ENCODE measurements at regions not wholly inside any gene's neighbourhood (a gene's known extent, or its start where the extent isn't known, plus 50 kb on each side); places are given as distances from the start of the nearest gene placed in this dataset.

- Histone ChIP-seq H3K56ac (ENCODE audit: low read length) (no peak overlapping the region), H2BK5ac (ENCODE audit: low read length) (no peak overlapping the region), H2BK15ac (replicated peaks; ENCODE audit: low read depth) (no peak overlapping the region), H2BK120ac (ENCODE audit: low read depth, low read length) (no peak overlapping the region), H3K4me1 (ENCODE audit: control insufficient read depth, low read depth, low read length) (peaks cover 2% of the 10 kb centered on the region), H2AK5ac (ENCODE audit: low read length) (no peak overlapping the region), H3K79me2 (ENCODE audit: control insufficient read depth, insufficient read depth, low read length) (no peaks in the 10 kb centered on the region), H3K9ac (ENCODE audit: low read length) (no peak overlapping the region), H3K27me3 (ENCODE audit: insufficient read depth, low read length, poor library complexity) (no peaks in the 10 kb centered on the region), H3K18ac (ENCODE audit: low read length) (no peak overlapping the region), H3K27ac (ENCODE audit: low read depth, low read length) (no peak overlapping the region), H3K4me2 (ENCODE audit: low read length) (no peak overlapping the region), H3K4me3 (ENCODE audit: low read length) (no peak overlapping the region), H3K79me1 (ENCODE audit: low read length) (no peaks in the 10 kb centered on the region), H4K5ac (ENCODE audit: low read length) (no peak overlapping the region), H3K23ac (ENCODE audit: low read length) (no peak overlapping the region), H3K4ac (ENCODE audit: low read depth, low read length) (no peak overlapping the region), H3K36me3 (ENCODE audit: control insufficient read depth, insufficient read depth, low read length) (no peaks in the 10 kb centered on the region), H4K8ac (ENCODE audit: low read depth, low read length) (no peak overlapping the region)
- WGBS (ENCODE audit: extremely low coverage, insufficient coverage, low lambda C conversion rate), result no CpG with 5 or more reads among the region's 10 CpGs
- DNase-seq, result no peak
Observed at GRCh38 chr16:85267414-85267945, 155.2 kb upstream of the CIBAR2 start.

- Histone ChIP-seq H3K79me1 (ENCODE audit: low read length) (no peaks in the 10 kb centered on the region), H2BK5ac (ENCODE audit: low read length) (no peak overlapping the region), H4K8ac (ENCODE audit: low read depth, low read length) (no peak overlapping the region), H3K27ac (ENCODE audit: low read depth, low read length) (no peak overlapping the region), H3K4me1 (ENCODE audit: control insufficient read depth, low read depth, low read length) (no peaks in the 10 kb centered on the region), H3K9ac (ENCODE audit: low read length) (no peak overlapping the region), H3K4me3 (ENCODE audit: low read length) (no peak overlapping the region), H2BK15ac (replicated peaks; ENCODE audit: low read depth) (no peak overlapping the region), H2BK120ac (ENCODE audit: low read depth, low read length) (no peak overlapping the region), H3K79me2 (ENCODE audit: control insufficient read depth, insufficient read depth, low read length) (no peaks in the 10 kb centered on the region), H3K36me3 (ENCODE audit: control insufficient read depth, insufficient read depth, low read length) (no peaks in the 10 kb centered on the region), H3K56ac (ENCODE audit: low read length) (no peak overlapping the region), H3K4ac (ENCODE audit: low read depth, low read length) (no peak overlapping the region), H3K23ac (ENCODE audit: low read length) (no peak overlapping the region), H3K27me3 (ENCODE audit: insufficient read depth, low read length, poor library complexity) (no peaks in the 10 kb centered on the region), H3K18ac (ENCODE audit: low read length) (no peak overlapping the region), H3K4me2 (ENCODE audit: low read length) (no peak overlapping the region), H4K5ac (ENCODE audit: low read length) (no peak overlapping the region), H2AK5ac (ENCODE audit: low read length) (no peak overlapping the region)
- DNase-seq, result no peak
- no CpG with 5 or more reads among the region's 9 CpGs for WGBS (ENCODE audit: extremely low coverage, insufficient coverage, low lambda C conversion rate)
Observed at GRCh38 chr16:85269165-85269564, 156.9 kb upstream of the CIBAR2 start.

- Histone ChIP-seq H3K4me1 (ENCODE audit: control insufficient read depth, low read depth, low read length) (no peaks in the 10 kb centered on the region), H3K27ac (ENCODE audit: low read depth, low read length) (no peak overlapping the region)
Observed at GRCh38 chr16:85270374-85270773, 158.1 kb upstream of the CIBAR2 start.

GRCh38 chr16:85271198-85271597, 158.9 kb upstream of the CIBAR2 start:
- Histone ChIP-seq H3K56ac (ENCODE audit: low read length) (no peak overlapping the region), H3K4me1 (ENCODE audit: control insufficient read depth, low read depth, low read length) (no peaks in the 10 kb centered on the region), H3K4me2 (ENCODE audit: low read length) (no peak overlapping the region), H2BK120ac (ENCODE audit: low read depth, low read length) (no peak overlapping the region), H2BK15ac (replicated peaks; ENCODE audit: low read depth) (no peak overlapping the region), H3K27ac (ENCODE audit: low read depth, low read length) (no peak overlapping the region), H3K36me3 (ENCODE audit: control insufficient read depth, insufficient read depth, low read length) (no peaks in the 10 kb centered on the region), H3K79me2 (ENCODE audit: control insufficient read depth, insufficient read depth, low read length) (no peaks in the 10 kb centered on the region), H3K27me3 (ENCODE audit: insufficient read depth, low read length, poor library complexity) (no peaks in the 10 kb centered on the region), H3K23ac (ENCODE audit: low read length) (no peak overlapping the region), H3K18ac (ENCODE audit: low read length) (no peak overlapping the region), H3K9ac (ENCODE audit: low read length) (no peak overlapping the region), H2BK5ac (ENCODE audit: low read length) (no peak overlapping the region), H3K4ac (ENCODE audit: low read depth, low read length) (no peak overlapping the region), H4K8ac (ENCODE audit: low read depth, low read length) (no peak overlapping the region), H4K5ac (ENCODE audit: low read length) (no peak overlapping the region), H2AK5ac (ENCODE audit: low read length) (no peak overlapping the region), H3K4me3 (ENCODE audit: low read length) (no peak overlapping the region), H3K79me1 (ENCODE audit: low read length) (no peaks in the 10 kb centered on the region)
- DNase-seq, result no peak
- no CpG with 5 or more reads among the region's 7 CpGs for WGBS (ENCODE audit: extremely low coverage, insufficient coverage, low lambda C conversion rate)

More at GRCh38 chr16:85270374-85270773, 158.1 kb upstream of the CIBAR2 start:
- H2BK15ac ChIP-seq (replicated peaks; ENCODE audit: low read depth), result no peak overlapping the region
- H4K5ac ChIP-seq (ENCODE audit: low read length), result no peak overlapping the region
- H3K4me2 ChIP-seq (ENCODE audit: low read length), result no peak overlapping the region
- no peak overlapping the region for H3K18ac ChIP-seq (ENCODE audit: low read length)
- H3K79me1 ChIP-seq (ENCODE audit: low read length), result no peaks in the 10 kb centered on the region
- H3K27me3 ChIP-seq (ENCODE audit: insufficient read depth, low read length, poor library complexity), result no peaks in the 10 kb centered on the region
- H2AK5ac ChIP-seq (ENCODE audit: low read length), result no peak overlapping the region
- no peak overlapping the region for H3K4me3 ChIP-seq (ENCODE audit: low read length)
- H3K23ac ChIP-seq (ENCODE audit: low read length), result no peak overlapping the region
- no peak overlapping the region for H3K4ac ChIP-seq (ENCODE audit: low read depth, low read length)
- no peak for DNase-seq
- H3K36me3 ChIP-seq (ENCODE audit: control insufficient read depth, insufficient read depth, low read length), result no peaks in the 10 kb centered on the region
- H2BK120ac ChIP-seq (ENCODE audit: low read depth, low read length), result no peak overlapping the region
- no peak overlapping the region for H2BK5ac ChIP-seq (ENCODE audit: low read length)
- WGBS (ENCODE audit: extremely low coverage, insufficient coverage, low lambda C conversion rate), result no CpG with 5 or more reads among the region's 13 CpGs
- no peak overlapping the region for H3K9ac ChIP-seq (ENCODE audit: low read length)
- H4K8ac ChIP-seq (ENCODE audit: low read depth, low read length), result no peak overlapping the region
- no peak overlapping the region for H3K56ac ChIP-seq (ENCODE audit: low read length)
- H3K79me2 ChIP-seq (ENCODE audit: control insufficient read depth, insufficient read depth, low read length), result no peaks in the 10 kb centered on the region

GRCh38 chr16:85273293-85273692, 161.0 kb upstream of the CIBAR2 start:
- WGBS (ENCODE audit: extremely low coverage, insufficient coverage, low lambda C conversion rate), result no CpG with 5 or more reads among the region's 7 CpGs
- Histone ChIP-seq H3K56ac (ENCODE audit: low read length) (no peak overlapping the region), H3K4me2 (ENCODE audit: low read length) (no peak overlapping the region)

GRCh38 chr16:85274501-85274900, 162.2 kb upstream of the CIBAR2 start:
- no peak overlapping the region for H2AK5ac ChIP-seq (ENCODE audit: low read length)
- H3K36me3 ChIP-seq (ENCODE audit: control insufficient read depth, insufficient read depth, low read length), result no peaks in the 10 kb centered on the region
- H3K27ac ChIP-seq (ENCODE audit: low read depth, low read length), result no peak overlapping the region
- no peaks in the 10 kb centered on the region for H3K79me2 ChIP-seq (ENCODE audit: control insufficient read depth, insufficient read depth, low read length)
- no peak overlapping the region for H4K8ac ChIP-seq (ENCODE audit: low read depth, low read length)
- no peak overlapping the region for H3K4me2 ChIP-seq (ENCODE audit: low read length)
- no peaks in the 10 kb centered on the region for H3K79me1 ChIP-seq (ENCODE audit: low read length)
- H2BK120ac ChIP-seq (ENCODE audit: low read depth, low read length), result no peak overlapping the region
- H3K27me3 ChIP-seq (ENCODE audit: insufficient read depth, low read length, poor library complexity), result no peaks in the 10 kb centered on the region
- no peak overlapping the region for H3K4ac ChIP-seq (ENCODE audit: low read depth, low read length)
- no peaks in the 10 kb centered on the region for H3K4me1 ChIP-seq (ENCODE audit: control insufficient read depth, low read depth, low read length)
- no peak overlapping the region for H3K4me3 ChIP-seq (ENCODE audit: low read length)
- H3K9ac ChIP-seq (ENCODE audit: low read length), result no peak overlapping the region
- WGBS (ENCODE audit: extremely low coverage, insufficient coverage, low lambda C conversion rate), result no CpG with 5 or more reads among the region's 7 CpGs
- no peak overlapping the region for H3K56ac ChIP-seq (ENCODE audit: low read length)
- no peak for DNase-seq
- H2BK15ac ChIP-seq (replicated peaks; ENCODE audit: low read depth), result no peak overlapping the region
- no peak overlapping the region for H2BK5ac ChIP-seq (ENCODE audit: low read length)
- H3K23ac ChIP-seq (ENCODE audit: low read length), result no peak overlapping the region
- no peak overlapping the region for H4K5ac ChIP-seq (ENCODE audit: low read length)
- H3K18ac ChIP-seq (ENCODE audit: low read length), result no peak overlapping the region

More at GRCh38 chr16:85273293-85273692, 161.0 kb upstream of the CIBAR2 start:
- Histone ChIP-seq H3K27ac (ENCODE audit: low read depth, low read length) (no peak overlapping the region), H3K79me1 (ENCODE audit: low read length) (no peaks in the 10 kb centered on the region), H3K18ac (ENCODE audit: low read length) (no peak overlapping the region), H3K23ac (ENCODE audit: low read length) (no peak overlapping the region), H4K8ac (ENCODE audit: low read depth, low read length) (no peak overlapping the region), H3K9ac (ENCODE audit: low read length) (no peak overlapping the region), H2BK15ac (replicated peaks; ENCODE audit: low read depth) (no peak overlapping the region), H2AK5ac (ENCODE audit: low read length) (no peak overlapping the region), H2BK5ac (ENCODE audit: low read length) (no peak overlapping the region), H3K79me2 (ENCODE audit: control insufficient read depth, insufficient read depth, low read length) (no peaks in the 10 kb centered on the region), H3K4ac (ENCODE audit: low read depth, low read length) (no peak overlapping the region), H3K27me3 (ENCODE audit: insufficient read depth, low read length, poor library complexity) (no peaks in the 10 kb centered on the region), H3K36me3 (ENCODE audit: control insufficient read depth, insufficient read depth, low read length) (no peaks in the 10 kb centered on the region), H3K4me1 (ENCODE audit: control insufficient read depth, low read depth, low read length) (no peaks in the 10 kb centered on the region), H2BK120ac (ENCODE audit: low read depth, low read length) (no peak overlapping the region), H4K5ac (ENCODE audit: low read length) (no peak overlapping the region), H3K4me3 (ENCODE audit: low read length) (no peak overlapping the region)
- DNase-seq, result no peak

All from mesendoderm (in vitro differentiated cells).